ENCODE measurements at regions not wholly inside any gene's neighbourhood (a gene's known extent, or its start where the extent isn't known, plus 50 kb on each side); places are given as distances from the start of the nearest gene placed in this dataset.

DNA sequence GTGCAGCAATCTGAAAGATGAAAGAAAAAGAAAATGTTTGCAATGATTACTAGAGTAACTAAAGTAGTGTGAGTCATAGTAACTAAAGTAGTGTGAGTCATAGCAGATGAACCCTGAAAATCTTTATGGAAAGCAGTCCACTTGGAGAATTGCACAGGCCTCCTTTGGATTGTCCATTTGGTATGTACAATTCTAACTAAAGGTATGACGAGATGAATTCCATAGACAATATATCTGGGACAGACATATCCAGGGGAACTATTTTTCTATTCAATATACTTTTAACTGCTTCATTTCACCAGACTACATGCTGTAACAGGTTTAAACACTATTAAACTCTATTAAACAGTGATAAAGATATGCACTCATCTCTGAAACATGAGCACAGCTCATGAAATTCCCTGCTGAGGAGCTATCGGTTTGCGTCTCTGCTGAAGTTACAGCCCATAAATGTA, 798.7 kb downstream of the PCDH7 start:
- TF ChIP-seq CTCF (conservative IDR thresholded peaks at IDR 0.05; ENCODE audit: low read length) (no peak), EZH2phosphoT487 (IDR thresholded peaks at IDR 0.05; ENCODE audit: borderline replicate concordance, low read depth, low read length) (no peak)
